NCI-H2081 treated with DMSO at 0.1 percent for 48 hours (cell line): ENCODE measurements at regions not wholly inside any gene's neighbourhood (a gene's known extent, or its start where the extent isn't known, plus 50 kb on each side); places are given as distances from the start of the nearest gene placed in this dataset.

Experiments used
- DNase-seq: peaks from one replicate; lab custom pipeline; 2025; lab: John Stamatoyannopoulos, UW

- no peak for DNase-seq
Observed at GRCh38 chr2:149651229-149651628, 63.7 kb upstream of the MMADHC start.

- no peak for DNase-seq
Observed at GRCh38 chr2:149650006-149650405, 62.4 kb upstream of the MMADHC start.

GRCh38 chr2:149648282-149649030 is 60.9 kb upstream of the MMADHC start:
- DNase-seq: no peak

- no peak for DNase-seq
Observed at GRCh38 chr2:149645391-149645790, 57.8 kb upstream of the MMADHC start.
